Lung microvascular endothelial cell (primary cell): ENCODE measurements at regions not wholly inside any gene's neighbourhood (a gene's known extent, or its start where the extent isn't known, plus 50 kb on each side); places are given as distances from the start of the nearest gene placed in this dataset.

ENCODE experiments used
- DNase-seq, 2 donors: peaks; one replicate each; pipeline versions ENCODE4 v3.0.0 to v3.0.0-alpha.2; 2010; ENCODE audit warnings: low read depth in 2 of 2

DNA sequence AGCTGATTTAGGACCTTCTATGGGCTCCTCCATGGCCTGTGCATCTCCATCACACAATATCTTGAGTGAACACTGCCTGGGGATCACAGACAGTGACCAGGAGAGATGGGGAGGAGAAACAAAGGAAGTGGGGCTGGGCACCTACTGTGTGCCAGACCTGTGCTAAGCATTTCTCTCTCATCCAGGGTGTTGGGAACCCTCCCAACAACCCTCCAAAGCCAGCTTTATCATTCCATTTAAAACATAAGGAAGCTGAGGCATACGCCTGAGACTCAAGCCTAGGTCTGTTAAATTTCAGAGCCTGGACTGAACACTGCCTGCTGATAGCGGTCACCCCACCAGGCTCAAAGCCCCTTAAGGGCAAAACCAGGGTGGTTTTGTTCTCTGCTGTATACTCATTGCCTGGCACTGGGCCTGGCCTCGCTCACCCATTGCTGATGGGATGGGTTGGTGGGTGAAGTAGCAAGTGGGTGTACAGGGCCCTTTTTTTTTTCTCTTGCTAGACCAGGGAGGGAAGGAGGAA, 130.1 kb downstream of the MN1 start:
- DNase-seq = no peak

DNA sequence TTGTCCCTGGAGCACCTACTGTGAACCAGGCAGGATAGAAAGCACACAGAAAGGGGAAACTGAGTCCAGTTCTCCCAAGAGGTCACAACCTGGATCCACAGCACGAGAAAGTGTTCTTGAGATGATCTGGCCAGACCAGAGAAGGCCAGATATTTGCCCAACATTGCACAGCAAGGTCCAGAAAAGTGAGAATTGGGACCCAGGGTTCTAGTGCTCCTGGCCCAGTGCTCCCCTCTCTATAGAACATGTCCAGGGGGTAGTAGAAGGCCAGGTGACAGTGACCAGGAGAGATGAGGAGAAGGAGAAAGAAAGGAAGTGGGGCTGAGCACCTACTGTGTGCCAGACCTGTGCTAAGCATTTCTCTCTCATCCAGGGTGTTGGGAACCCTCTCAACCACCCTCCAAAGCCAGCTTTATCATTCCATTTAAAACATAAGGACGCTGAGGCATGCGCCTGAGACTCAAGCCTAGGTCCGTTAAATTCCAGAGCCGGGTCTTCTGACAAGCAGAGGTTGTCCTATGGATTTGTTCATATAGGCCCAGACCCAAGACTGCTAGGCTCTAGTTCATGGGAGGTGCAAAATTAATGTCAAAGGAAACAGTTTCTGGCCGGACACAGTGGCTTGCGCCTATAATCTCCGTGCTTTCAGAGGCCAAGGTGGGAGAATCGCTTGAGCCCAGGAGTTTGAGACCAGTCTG, 128.7 kb downstream of the MN1 start:
- no peak for DNase-seq

DNA sequence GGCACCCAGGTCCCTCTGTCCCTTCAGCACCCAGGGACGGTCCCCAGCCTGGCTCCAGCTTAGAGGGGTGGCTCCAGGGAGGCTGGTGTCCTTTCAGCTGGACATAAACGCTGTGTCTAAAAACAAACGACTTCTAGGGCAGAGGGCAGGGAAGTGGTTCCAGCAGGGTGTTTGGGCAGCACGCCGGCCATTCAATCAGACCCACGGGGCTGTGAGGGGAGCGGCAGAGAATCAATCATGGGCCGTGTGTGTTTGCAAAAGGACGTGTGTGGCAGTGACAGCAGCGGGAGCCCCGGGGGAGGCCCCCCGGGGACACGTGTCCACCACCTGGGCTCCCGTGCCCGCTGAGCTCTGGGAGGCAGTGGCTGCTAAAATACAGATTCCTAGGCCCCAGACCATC, 127.7 kb downstream of the MN1 start:
- DNase-seq = peak in 1 of 2 donors; percentile 33

DNA sequence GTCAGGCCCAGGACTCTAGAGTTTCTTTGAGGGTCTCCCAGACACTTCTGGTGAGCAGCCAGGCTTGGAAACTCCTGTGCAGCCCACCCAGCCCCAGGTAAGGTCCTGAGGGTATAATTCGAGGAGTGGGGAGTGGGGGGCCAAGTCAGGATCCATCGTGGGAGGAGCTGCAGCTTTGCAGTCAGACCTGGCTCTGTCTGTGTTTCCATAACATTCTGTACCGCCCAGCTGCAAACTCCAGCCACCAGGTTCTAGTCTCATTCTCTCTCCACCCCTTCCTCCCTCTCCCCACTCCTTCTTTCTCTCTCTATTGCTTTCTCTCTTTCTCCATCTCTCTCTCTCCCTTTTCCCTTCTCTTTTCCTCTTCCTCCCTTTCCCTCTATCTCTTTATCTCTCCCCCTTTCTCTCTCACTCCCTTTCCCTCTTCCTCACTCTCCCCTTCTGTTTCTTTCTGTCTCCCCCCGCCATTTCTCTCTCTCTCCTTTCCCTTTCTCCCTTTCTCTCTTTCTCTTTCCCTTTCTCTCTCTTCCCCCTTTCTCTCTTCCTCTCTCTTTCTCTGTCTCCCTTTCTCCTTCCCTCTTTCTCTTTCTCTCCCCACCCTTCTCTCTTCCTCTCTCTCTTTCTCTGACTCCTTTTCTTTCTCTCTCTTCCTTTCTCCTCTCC, 127.2 kb downstream of the MN1 start:
- DNase-seq = no peak

DNA sequence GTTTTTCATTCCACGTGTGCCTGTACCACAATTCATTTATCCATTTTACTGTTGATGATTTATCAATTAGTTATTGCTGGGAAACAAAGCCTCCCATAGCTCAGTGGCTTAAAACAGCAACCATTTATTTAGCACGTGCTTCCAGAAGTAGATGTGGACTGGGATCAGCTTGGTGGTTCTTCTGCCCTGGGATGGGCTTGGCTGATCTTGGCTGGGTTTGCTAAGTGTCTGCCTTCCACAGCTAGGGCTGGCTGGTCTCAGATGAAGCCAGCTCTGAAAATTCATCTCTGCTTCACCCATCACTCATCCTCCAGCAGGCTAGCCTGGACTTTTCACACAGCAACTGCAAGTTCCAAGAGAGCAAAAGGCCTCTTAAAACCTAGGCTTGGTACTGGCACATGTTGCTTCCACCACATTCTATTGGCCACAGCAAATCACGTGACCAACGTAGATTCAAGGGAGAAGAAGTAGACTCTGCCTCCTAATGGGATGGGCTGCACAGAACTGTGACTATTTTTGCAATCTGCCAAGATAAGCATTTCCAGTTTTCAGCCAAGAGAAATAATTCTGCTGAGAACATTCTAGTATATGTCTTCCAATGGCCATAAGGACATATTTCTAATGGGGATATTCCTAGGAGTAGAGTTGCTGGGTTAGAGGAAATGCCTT, 124.9 kb downstream of the MN1 start:
- DNase-seq = no peak

DNA sequence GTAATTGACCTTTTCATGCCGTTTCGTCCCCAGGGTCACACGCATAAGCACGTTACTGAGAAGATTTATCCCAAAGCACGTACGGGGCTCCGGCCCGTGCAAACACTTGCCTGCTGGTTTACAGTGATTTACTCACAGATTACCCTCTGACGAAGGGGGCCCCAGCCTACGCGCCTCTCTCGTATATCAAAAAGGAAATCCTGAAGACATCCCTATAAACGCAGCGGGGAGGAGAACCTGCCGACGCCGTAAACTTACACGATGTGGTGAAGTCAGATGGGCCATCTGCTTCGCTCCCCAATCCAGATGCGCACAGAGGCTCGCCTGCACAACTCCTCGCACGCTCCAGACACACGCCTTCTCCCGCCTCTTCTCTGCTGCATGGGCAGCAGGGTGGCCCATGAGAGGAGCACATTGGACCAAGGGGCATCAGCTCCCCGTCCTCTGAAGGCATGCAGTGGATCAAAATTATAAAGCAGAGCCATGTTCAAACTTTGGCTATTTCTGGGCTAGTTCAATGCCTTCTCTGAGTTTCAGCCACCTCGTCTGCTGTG, 123.6 kb downstream of the MN1 start:
- no peak for DNase-seq

DNA sequence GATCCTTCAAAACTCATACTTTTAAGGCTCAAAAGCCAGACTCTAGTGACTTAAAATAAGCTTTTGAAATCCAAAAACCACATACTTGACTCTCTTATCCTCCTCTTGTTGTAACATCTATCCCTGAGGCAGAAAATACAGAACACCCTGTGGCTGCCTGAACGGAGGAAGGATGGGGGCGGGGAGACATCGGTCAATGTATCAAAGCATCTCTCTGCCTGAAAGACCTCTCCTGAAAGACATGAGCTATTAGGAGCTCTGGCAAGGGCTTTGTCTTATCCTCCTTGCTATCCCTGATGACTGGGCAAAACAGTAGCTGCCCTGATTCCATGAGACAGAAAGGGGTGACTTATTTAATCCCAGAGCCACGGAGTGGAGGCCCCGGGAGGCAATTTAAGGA, 122.4 kb downstream of the MN1 start:
- no peak for DNase-seq

DNA sequence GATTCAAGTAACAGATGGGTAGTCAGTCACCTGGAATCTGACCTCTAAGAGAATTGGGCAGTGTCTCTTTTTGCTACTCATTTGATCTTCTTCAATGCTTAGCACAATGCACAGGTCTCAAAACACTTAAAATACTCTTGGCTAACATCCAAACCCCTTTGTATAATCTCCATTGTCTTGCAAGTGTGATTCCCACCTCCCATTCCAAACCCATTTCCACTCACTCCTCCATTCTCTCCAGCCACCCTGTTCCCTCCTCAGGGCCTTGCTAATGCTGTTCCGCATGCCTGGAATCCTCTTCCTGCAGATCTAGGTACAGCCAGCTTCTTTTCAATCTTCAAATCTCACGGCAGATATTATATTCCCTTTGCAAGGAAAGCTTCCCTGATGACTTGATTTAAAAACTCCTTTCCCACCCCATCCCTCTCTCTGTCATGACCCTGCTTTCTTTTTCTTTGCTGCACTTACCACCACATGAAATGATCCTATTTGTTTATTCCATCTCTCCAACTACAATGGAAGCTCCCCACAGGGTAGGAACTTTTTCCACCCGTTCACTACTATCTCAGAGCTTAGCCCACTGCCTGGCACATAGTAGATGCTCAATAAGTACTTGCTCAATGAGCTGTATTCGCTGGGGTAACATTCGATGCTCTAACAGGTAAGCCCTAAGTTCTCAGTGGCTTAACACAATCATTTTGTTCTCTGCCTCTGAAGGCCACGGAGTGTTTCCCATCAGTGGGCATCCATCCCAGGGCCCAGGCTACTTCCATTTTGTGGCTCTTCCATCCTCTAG, 121.7 kb downstream of the MN1 start:
- no peak for DNase-seq

DNA sequence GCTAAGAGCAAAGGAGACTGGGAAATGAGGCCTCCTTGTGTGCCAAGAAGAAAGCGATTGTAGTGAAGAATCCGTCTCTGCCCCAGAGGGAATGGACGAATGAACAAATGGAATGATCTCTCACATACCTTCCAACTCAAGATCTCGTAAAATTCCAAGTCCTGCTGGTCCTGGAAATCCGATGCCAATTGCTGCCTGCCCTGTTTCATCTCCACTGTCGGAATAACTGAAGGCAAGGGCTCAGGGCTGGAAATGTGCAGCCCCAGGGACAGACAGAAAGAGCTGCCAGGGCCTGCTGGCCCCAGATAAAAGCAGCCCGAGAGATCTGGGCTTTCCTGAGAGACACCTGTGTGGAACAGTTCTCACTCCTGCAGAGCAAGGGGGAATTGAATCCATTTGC, 120.9 kb downstream of the MN1 start:
- DNase-seq = no peak

DNA sequence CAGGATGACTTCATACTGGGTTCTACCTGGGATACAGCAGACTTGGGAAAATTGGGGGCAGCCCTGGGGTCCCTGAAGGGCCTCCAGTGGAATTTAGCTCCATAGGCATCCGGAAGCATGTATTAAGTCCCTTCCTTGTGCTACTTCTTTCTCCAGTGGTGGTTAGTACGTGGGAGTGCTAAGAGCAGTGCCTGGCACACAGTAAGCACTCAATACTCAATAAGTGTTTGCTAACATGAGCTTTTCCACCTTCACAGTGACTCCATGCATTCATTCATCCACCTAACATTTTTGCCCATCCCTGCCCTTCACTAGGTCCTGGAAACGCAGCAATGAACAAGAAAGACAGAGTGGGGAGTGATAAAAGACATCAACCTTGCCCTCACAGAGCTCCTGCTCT, 120.5 kb downstream of the MN1 start:
- DNase-seq = no peak

DNA sequence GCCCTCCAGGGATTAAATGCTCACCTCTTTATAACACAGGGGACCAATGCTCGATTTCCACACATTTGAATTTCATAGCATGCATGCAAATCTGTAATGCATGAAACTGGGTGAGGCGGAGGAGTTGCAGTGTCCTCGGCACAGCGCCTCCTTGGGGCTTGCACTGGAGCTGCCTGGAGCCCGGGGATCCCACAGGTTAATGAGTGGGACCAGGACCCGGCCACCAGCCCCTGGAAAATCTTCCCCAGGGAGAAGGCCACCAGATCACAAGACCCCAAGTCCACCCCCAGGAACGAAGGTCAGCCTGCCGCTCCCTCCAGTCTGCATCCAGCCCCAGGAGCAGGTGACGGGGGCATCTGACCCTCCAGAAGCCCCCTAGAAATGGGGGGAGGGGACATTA, 119.1 kb downstream of the MN1 start:
- peak in 1 of 2 donors; percentile 15 for DNase-seq

DNA sequence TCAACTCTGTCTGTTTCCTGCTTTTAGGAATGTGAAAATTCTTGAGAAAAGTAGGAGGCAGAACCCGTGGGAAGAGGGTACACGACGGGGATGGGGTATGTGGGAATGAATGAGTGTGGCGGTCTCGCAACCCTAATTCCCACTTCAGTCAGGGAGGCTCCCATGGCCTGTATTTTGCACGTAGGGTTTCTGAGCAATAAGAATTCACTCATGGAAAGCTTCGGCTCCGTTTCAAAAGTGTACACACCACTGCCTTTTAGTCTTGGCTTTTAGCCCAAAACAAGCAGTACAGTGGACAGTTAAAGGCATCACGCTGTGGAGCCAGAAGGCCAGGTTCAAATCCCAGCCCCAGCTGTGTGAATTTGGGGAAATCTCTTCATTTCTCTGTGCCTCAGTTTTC, 116.7 kb downstream of the MN1 start:
- DNase-seq = no peak

DNA sequence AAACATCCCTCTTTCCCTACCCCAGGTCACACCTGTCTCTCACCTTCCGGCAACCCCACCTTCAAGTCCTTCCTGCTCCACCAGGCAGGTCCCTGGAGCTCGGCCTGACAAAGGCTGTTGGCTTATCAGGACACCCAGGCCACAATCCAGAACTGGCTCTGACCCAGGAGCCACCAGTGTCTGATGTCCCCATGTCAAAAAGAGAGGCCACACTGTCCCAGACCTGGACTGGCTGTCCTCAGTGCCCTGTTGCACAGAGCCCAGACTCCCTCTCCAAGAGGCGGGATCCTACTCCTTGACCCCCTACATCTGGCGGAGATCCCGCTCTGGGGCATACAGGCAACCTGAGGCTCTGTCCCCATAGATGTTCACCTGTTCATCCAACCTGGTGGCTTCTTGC, 116.0 kb downstream of the MN1 start:
- DNase-seq = no peak

DNA sequence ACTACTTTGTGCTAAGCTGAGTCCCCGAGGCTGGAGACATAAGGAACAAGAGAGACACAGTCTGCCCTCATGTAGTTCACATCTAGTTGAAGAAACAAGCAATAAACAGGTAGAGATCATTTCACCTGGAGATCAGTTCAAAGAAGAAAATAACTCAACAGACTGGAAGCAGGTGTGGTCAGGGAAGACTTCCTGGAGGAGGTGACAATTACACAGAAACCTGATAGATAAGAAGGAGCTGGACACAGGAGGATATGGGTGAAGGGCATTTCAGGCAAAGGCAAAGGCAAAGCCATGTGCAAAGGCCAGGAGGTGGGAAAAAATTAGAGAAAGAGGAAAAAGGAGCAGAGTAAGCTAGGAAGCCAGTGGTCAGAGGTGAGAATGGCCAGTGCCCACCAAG, 115.6 kb downstream of the MN1 start:
- DNase-seq = no peak

DNA sequence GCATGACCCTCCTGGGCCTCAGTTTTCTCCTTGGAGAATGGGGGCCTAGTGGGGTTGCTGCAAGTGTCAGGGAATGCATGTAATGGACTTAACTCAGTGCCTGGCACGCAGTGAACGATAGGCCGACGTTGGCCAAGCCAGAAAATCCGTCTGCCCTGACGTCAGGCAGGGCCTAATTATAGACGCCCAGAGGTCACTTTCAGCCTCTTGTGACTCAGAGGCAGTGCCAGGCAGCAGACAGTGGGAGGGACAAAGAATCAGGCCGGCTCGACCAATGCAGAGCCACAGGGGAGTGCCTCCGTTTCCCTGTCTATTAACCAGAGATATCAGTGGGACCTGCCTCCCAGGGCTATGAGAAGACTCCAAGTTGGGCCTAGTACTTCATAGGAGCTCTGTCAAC, 115.0 kb downstream of the MN1 start:
- DNase-seq = peak; percentile 35 to 90

DNA sequence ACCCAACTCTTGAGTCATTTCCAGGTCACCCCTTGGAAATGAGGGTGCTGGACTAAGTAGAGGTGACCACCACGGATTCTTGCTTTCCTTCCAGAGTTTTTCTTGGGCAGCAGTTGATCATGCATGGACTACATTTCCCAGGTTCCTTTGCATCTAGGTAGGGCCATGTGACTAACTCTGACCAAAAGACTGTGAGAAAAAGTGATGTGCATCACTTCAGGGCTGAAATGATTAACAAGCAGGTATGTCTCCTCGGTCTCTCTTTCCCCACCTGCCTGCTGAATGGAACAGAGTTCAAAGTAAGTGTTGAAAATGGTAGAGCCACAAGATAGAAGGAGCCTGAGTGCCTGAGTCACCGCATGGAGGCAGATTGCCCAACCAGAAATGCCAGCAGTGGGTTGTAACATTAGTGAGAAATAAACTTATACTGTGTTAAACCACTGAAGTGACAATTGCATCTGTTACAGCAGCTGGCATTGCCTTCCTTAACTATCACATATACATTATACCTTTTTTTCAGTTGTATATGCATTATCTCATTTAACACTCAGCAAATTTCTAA, 113.5 kb downstream of the MN1 start:
- no peak for DNase-seq

DNA sequence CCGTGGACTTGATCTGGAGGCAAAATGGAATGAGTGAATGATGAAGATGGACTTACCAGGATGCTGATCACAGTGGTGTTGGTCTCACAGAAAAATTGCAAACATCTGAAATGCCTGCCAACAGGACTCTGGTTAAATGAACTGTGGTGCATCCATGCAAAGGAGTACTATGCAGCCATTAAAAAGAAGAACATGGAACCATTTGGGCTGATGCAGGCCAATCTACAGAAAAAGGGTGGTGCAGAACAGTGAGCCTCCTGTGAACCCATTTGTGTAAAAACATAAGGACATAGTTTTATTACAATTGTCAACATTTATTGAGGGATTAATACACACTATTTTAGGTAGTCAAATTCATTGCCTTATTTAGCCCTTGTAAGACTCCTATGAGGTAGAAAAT, 111.9 kb downstream of the MN1 start:
- no peak for DNase-seq

DNA sequence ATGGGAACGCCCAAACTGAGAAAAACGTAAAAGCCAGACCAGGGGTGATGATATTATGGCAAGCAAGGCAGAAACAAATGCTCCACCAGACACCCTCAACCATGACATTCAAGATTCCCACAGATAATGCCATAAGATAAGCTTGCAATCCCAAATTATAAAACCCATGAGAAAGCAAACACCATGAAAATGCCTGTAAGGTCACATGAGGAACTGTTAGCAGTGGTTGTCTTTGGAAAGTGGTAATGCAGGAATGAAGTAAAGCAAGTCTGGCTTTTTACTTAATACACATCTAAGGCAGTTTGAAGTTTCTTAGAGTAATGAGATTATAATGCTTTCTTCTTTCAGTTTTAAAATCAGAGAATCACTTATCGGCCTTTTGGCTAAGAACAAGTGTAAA, 111.0 kb downstream of the MN1 start:
- DNase-seq = no peak

DNA sequence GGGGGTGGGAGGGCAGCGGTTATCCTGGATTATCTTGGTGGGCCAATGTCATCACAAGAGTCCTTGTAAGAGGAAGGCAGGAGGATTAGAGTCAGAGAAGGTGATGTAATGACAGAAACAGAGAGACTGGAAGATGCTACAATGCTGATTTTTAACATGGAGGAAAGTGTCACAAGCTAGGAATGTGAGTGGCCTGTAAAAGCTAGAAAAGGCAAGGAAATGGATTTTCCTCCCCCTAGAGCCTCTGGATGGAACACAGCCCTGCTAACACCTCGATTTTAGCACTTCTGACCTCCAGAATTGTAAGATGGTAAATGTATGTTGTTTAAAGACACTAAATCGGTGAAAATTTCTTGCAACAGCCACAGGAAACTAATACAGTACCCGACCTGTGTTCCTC, 109.3 kb downstream of the MN1 start:
- DNase-seq = no peak

DNA sequence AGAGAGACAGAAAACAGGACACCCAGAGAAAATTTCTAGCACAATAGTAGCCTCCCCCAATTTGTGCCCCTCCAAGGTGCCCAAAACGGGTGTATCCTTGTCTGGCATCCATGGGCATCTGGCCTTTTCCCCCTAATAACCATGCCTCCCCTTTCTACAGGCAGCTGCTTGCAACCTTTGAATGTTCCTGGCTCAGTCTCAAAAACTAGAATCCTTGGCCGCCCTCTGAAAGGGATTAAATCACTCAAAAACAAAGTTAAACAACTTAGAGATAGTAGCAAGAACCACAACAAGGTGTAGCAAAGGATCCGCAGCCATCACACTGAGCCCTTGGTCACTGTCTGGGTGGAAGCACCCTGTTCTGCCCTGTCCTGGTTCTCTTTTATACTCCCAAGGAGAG, 105.6 kb downstream of the MN1 start:
- DNase-seq = no peak

DNA sequence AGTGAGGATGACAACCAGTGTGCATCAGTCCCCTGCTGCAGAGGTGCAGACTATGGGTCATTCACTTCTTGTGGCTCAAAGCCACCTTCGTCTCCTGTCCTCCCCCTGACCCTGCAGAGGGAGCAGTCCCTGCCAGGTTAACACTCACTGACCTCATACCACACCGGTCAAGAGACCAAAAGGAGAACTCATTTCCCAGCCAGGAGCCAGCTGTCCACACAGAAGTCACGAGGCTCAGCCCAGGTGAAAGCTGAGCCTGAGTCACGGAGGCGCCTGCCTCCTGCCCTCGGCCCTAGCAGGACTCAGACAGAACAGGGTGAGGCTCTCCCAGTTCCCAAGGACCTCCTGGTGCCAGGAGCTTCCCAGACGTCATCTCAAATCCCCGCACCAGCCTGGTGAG, 103.7 kb downstream of the MN1 start:
- no peak for DNase-seq
